ENCODE measurements at regions not wholly inside any gene's neighbourhood (a gene's known extent, or its start where the extent isn't known, plus 50 kb on each side); places are given as distances from the start of the nearest gene placed in this dataset.

- TF ChIP-seq EZH2phosphoT487 (conservative IDR thresholded peaks at IDR 0.05; ENCODE audit: low read length) (no peak), CTCF (IDR thresholded peaks at IDR 0.05; ENCODE audit: insufficient read depth, low read length, poor library complexity, severe bottlenecking) (no peak)
- no peaks in the 10 kb centered on the region for H4K20me1 ChIP-seq (ENCODE audit: low read depth, low read length)
- H3K9ac ChIP-seq (ENCODE audit: low read length): no peak overlapping the region
- no peaks in the 10 kb centered on the region for H3K27me3 ChIP-seq (ENCODE audit: low read length)
- no peaks in the 10 kb centered on the region for H3K36me3 ChIP-seq (ENCODE audit: low read length)
- no peaks in the 10 kb centered on the region for H3F3A ChIP-seq (ENCODE audit: insufficient read depth)
- H3K4me3 ChIP-seq (ENCODE audit: insufficient read depth, low read length, poor library complexity, severe bottlenecking): no peak overlapping the region
- no peaks in the 10 kb centered on the region for H3K9me2 ChIP-seq (replicated peaks; ENCODE audit: insufficient read depth, low read length)
- no peak overlapping the region for H3K4me2 ChIP-seq (ENCODE audit: low read depth, low read length, poor library complexity, severe bottlenecking)
- no peak overlapping the region for H3K27ac ChIP-seq (ENCODE audit: low read depth, low read length)
- no peaks in the 10 kb centered on the region for H3K9me3 ChIP-seq (ENCODE audit: insufficient read depth, low read length)
- no peaks in the 10 kb centered on the region for H3K79me2 ChIP-seq (ENCODE audit: insufficient read depth, low read length)
- no peak overlapping the region for H2AFZ ChIP-seq (ENCODE audit: low read depth, low read length, severe bottlenecking)
Measured at GRCh38 chr20:12723811-12724210, 285.0 kb upstream of the SPTLC3 start.

- Histone ChIP-seq H3K9me2 (replicated peaks; ENCODE audit: insufficient read depth, low read length) (no peaks in the 10 kb centered on the region), H3K4me2 (ENCODE audit: low read depth, low read length, poor library complexity, severe bottlenecking) (no peak overlapping the region), H4K20me1 (ENCODE audit: low read depth, low read length) (no peaks in the 10 kb centered on the region), H3F3A (ENCODE audit: insufficient read depth) (no peaks in the 10 kb centered on the region), H3K9ac (ENCODE audit: low read length) (no peak overlapping the region), H3K27me3 (ENCODE audit: low read length) (no peaks in the 10 kb centered on the region), H3K36me3 (ENCODE audit: low read length) (no peaks in the 10 kb centered on the region), H3K9me3 (ENCODE audit: insufficient read depth, low read length) (no peaks in the 10 kb centered on the region), H3K4me3 (ENCODE audit: insufficient read depth, low read length, poor library complexity, severe bottlenecking) (no peak overlapping the region), H3K79me2 (ENCODE audit: insufficient read depth, low read length) (no peaks in the 10 kb centered on the region), H3K27ac (ENCODE audit: low read depth, low read length) (no peak overlapping the region), H2AFZ (ENCODE audit: low read depth, low read length, severe bottlenecking) (no peak overlapping the region)
- no peak for TF ChIP-seq EZH2phosphoT487 (conservative IDR thresholded peaks at IDR 0.05; ENCODE audit: low read length)
- no peak for TF ChIP-seq CTCF (IDR thresholded peaks at IDR 0.05; ENCODE audit: insufficient read depth, low read length, poor library complexity, severe bottlenecking)
Measured at GRCh38 chr20:12728782-12729181, 280.0 kb upstream of the SPTLC3 start.

GRCh38 chr20:12729326-12729725 lies 279.4 kb upstream of the SPTLC3 start:
- H4K20me1 ChIP-seq (ENCODE audit: low read depth, low read length): no peaks in the 10 kb centered on the region
- no peaks in the 10 kb centered on the region for H3K27me3 ChIP-seq (ENCODE audit: low read length)
- no peak overlapping the region for H3K9ac ChIP-seq (ENCODE audit: low read length)
- H3K4me2 ChIP-seq (ENCODE audit: low read depth, low read length, poor library complexity, severe bottlenecking): no peak overlapping the region
- H3K36me3 ChIP-seq (ENCODE audit: low read length): no peaks in the 10 kb centered on the region
- H3F3A ChIP-seq (ENCODE audit: insufficient read depth): no peaks in the 10 kb centered on the region
- no peak overlapping the region for H3K27ac ChIP-seq (ENCODE audit: low read depth, low read length)
- no peak overlapping the region for H2AFZ ChIP-seq (ENCODE audit: low read depth, low read length, severe bottlenecking)
- H3K9me3 ChIP-seq (ENCODE audit: insufficient read depth, low read length): no peaks in the 10 kb centered on the region
- H3K4me3 ChIP-seq (ENCODE audit: insufficient read depth, low read length, poor library complexity, severe bottlenecking): no peak overlapping the region
- no peaks in the 10 kb centered on the region for H3K9me2 ChIP-seq (replicated peaks; ENCODE audit: insufficient read depth, low read length)
- TF ChIP-seq CTCF (IDR thresholded peaks at IDR 0.05; ENCODE audit: insufficient read depth, low read length, poor library complexity, severe bottlenecking) (no peak), EZH2phosphoT487 (conservative IDR thresholded peaks at IDR 0.05; ENCODE audit: low read length) (no peak)
- no peaks in the 10 kb centered on the region for H3K79me2 ChIP-seq (ENCODE audit: insufficient read depth, low read length)
